ENCODE measurements at regions not wholly inside any gene's neighbourhood (a gene's known extent, or its start where the extent isn't known, plus 50 kb on each side); places are given as distances from the start of the nearest gene placed in this dataset.

DNA sequence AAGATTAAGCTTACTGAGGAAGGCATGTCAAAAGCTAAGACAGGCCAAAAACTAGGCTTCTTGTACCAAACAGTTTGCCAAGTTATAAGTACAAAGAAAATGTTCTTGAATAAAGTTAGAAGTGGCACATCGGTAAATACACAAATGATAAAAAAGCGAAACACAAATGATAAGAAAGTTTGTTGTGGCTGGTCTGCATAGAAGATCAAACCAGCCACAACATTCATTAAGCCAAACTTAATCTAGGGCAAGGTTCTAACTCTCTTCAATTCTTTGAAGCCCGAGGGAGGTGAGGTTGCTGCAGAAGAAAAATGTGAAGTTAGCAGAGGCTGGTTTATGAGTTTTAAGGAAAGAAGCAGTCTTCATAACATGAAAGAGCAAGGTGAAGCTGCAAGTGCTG is 1119.6 kb upstream of the FLRT2 start:
- Mint-ChIP-seq H3K9me3 (peaks cover 20% of the 10 kb centered on the region), H3K4me3 (no peak overlapping the region), H3K36me3 (ENCODE audit: low read depth) (no peaks in the 10 kb centered on the region), H3K27ac (ENCODE audit: unreplicated experiment) (no peak overlapping the region), H3K4me1 (no peaks in the 10 kb centered on the region), H3K27me3 (ENCODE audit: low read depth) (no peaks in the 10 kb centered on the region)
- TF ChIP-seq CTCF (conservative IDR thresholded peaks at IDR 0.05): no peak
- no peak for DNase-seq (ENCODE audit: low read depth, low spot score)

GRCh38 chr14:84420221-84420620 is 1109.7 kb upstream of the FLRT2 start:
- no peak overlapping the region for H3K4me3 Mint-ChIP-seq
- no peak for DNase-seq (ENCODE audit: low read depth, low spot score)
- no peaks in the 10 kb centered on the region for H3K4me1 Mint-ChIP-seq
- no peaks in the 10 kb centered on the region for H3K27me3 Mint-ChIP-seq (ENCODE audit: low read depth)
- no peak for TF ChIP-seq CTCF (conservative IDR thresholded peaks at IDR 0.05)
- no peaks in the 10 kb centered on the region for H3K36me3 Mint-ChIP-seq (ENCODE audit: low read depth)
- peaks cover 3% of the 10 kb centered on the region for H3K9me3 Mint-ChIP-seq
- no peak overlapping the region for H3K27ac Mint-ChIP-seq (ENCODE audit: unreplicated experiment)

DNA sequence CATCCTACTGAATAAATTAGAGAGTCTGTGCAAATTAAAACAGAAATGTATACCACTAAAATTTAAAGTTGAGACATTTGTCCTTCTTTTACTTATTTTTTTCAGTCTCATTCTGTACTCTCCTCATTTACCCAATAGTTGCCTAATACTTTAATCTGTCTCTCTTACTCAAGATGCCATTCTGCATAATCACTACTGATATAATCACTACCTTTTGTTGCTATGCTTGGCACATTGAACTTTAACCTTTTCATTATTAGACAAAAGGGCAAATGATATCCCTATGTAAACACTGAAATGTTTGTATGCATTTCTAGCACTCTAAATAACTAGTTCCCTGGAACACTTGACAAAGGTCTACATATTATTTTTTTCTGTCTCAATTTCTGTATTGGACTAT is 1108.3 kb upstream of the FLRT2 start:
- H3K36me3 Mint-ChIP-seq (ENCODE audit: low read depth): no peaks in the 10 kb centered on the region
- H3K9me3 Mint-ChIP-seq: peaks cover 3% of the 10 kb centered on the region
- no peak overlapping the region for H3K27ac Mint-ChIP-seq (ENCODE audit: unreplicated experiment)
- H3K4me3 Mint-ChIP-seq: no peak overlapping the region
- H3K27me3 Mint-ChIP-seq (ENCODE audit: low read depth): no peaks in the 10 kb centered on the region
- no peaks in the 10 kb centered on the region for H3K4me1 Mint-ChIP-seq
- no peak for TF ChIP-seq CTCF (conservative IDR thresholded peaks at IDR 0.05)
- no peak for DNase-seq (ENCODE audit: low read depth, low spot score)

DNA sequence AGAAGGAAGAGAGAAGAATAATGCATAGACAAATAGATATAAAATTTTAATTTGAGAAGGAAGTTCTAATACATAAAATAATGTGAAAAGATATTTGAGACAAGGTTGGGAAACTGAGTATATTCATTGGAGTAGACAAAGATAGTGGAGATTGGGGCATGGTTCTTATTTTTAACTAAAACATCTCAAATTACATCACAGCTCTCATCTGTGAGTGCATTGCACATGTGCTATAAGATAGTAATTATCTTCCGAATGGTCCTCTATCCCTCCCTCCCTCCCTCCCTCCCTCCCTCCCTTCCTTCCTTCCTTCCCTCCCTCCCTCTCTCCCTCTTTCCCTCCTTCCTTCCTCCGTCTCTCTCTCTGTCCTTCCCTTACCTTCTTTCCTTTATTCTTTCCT is 1104.0 kb upstream of the FLRT2 start:
- no peak for DNase-seq (ENCODE audit: low read depth, low spot score)
- H3K4me1 Mint-ChIP-seq: no peaks in the 10 kb centered on the region
- no peaks in the 10 kb centered on the region for H3K36me3 Mint-ChIP-seq (ENCODE audit: low read depth)
- H3K27ac Mint-ChIP-seq (ENCODE audit: unreplicated experiment): no peak overlapping the region
- no peaks in the 10 kb centered on the region for H3K9me3 Mint-ChIP-seq
- TF ChIP-seq CTCF (conservative IDR thresholded peaks at IDR 0.05): no peak
- no peak overlapping the region for H3K4me3 Mint-ChIP-seq
- H3K27me3 Mint-ChIP-seq (ENCODE audit: low read depth): no peaks in the 10 kb centered on the region

DNA sequence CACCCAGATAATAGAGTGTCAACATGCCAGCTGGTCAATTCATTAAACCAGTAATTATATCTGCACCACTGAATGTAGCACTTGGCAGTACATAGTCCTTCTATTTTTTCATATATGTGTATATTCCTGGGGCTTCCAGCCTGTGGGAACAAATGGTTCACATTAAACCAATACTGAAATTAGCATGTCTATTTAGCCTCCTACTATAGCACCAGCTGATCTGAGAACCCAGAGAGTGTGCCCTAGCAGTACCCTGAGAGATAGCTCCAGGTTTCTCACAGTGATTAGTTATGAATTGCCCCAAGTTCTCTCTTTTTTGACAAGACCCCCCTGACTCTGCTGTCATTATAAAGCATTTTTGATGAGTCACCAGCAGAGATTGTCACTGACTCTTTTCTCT is 1097.3 kb upstream of the FLRT2 start:
- Mint-ChIP-seq H3K4me3 (no peak overlapping the region), H3K36me3 (ENCODE audit: low read depth) (no peaks in the 10 kb centered on the region), H3K27ac (ENCODE audit: unreplicated experiment) (no peak overlapping the region), H3K27me3 (ENCODE audit: low read depth) (no peaks in the 10 kb centered on the region), H3K4me1 (peaks cover 15% of the 10 kb centered on the region), H3K9me3 (no peaks in the 10 kb centered on the region)
- no peak for TF ChIP-seq CTCF (conservative IDR thresholded peaks at IDR 0.05)
- no peak for DNase-seq (ENCODE audit: low read depth, low spot score)

DNA sequence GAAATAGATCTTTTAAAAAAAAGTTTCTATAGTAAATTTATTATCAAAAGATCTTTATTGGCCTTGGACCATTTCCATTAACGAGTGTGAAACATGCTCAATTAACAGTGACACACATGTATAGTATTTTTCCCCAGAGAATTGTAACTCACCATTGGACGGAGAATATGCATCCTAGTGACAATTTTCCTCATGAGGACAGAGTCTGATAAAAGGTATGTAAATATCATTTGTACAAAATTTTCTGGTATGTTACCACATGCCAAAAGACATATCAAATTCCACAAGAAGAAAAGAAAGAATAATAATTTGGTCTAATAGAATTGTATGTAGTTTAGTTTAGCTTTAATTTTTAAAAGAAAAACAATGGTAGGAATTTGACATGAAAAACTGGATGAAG is 1096.0 kb upstream of the FLRT2 start:
- DNase-seq (ENCODE audit: low read depth, low spot score): no peak
- H3K36me3 Mint-ChIP-seq (ENCODE audit: low read depth): no peaks in the 10 kb centered on the region
- H3K4me3 Mint-ChIP-seq: no peak overlapping the region
- H3K4me1 Mint-ChIP-seq: peaks cover 15% of the 10 kb centered on the region
- peaks cover under 1% of the 10 kb centered on the region for H3K9me3 Mint-ChIP-seq
- no peak for TF ChIP-seq CTCF (conservative IDR thresholded peaks at IDR 0.05)
- no peak overlapping the region for H3K27ac Mint-ChIP-seq (ENCODE audit: unreplicated experiment)
- H3K27me3 Mint-ChIP-seq (ENCODE audit: low read depth): no peaks in the 10 kb centered on the region
